ENCODE measurements at regions not wholly inside any gene's neighbourhood (a gene's known extent, or its start where the extent isn't known, plus 50 kb on each side); places are given as distances from the start of the nearest gene placed in this dataset.

- no peak for DNase-seq
Measured at GRCh38 chr2:45337481-45337880, 273.6 kb downstream of the SRBD1 start.

DNA sequence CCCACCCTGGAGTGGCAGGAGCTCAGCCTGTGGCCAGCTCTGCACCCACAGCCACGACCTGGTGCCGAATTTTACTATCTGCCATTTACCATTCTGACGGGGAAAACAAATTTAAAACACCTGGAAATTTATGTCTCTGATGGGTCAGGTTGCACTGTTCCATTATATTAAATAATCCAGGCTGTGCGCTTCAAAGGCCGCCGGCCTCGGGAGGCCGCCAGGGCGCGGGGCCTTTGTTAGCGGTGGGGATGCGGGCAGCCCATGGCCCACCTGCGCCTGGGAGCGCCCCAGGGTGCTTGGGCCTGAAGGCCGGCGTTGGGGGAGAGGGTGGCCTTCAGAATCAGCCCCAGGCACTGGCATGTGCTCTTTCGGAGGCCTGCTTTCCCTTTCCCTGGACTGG lies 276.9 kb downstream of the SRBD1 start:
- DNase-seq = no peak

DNA sequence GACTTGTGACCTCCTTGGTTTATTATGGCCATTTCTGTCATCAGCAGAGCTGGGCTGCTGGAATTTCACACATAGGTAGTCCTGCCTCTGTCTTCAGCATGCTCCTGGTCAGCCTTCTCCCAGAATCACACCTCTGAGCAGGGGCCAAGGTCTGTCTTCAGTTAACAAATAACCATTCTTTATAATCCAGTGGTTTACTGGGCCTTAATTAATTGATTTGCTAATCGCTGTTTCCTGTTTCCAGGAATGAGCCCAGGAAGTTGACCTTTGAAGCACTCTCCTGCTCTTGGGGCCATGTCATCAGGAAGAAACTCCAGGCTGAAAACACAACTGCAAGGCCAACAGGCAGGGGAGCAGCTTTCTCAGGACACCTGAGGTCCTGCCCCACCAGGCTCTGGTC lies 278.5 kb downstream of the SRBD1 start:
- DNase-seq = no peak

- no peak for DNase-seq
Measured at GRCh38 chr2:45332094-45332493, 279.0 kb downstream of the SRBD1 start.

GRCh38 chr2:45331410-45331786 lies 279.7 kb downstream of the SRBD1 start:
- DNase-seq = no peak

DNA sequence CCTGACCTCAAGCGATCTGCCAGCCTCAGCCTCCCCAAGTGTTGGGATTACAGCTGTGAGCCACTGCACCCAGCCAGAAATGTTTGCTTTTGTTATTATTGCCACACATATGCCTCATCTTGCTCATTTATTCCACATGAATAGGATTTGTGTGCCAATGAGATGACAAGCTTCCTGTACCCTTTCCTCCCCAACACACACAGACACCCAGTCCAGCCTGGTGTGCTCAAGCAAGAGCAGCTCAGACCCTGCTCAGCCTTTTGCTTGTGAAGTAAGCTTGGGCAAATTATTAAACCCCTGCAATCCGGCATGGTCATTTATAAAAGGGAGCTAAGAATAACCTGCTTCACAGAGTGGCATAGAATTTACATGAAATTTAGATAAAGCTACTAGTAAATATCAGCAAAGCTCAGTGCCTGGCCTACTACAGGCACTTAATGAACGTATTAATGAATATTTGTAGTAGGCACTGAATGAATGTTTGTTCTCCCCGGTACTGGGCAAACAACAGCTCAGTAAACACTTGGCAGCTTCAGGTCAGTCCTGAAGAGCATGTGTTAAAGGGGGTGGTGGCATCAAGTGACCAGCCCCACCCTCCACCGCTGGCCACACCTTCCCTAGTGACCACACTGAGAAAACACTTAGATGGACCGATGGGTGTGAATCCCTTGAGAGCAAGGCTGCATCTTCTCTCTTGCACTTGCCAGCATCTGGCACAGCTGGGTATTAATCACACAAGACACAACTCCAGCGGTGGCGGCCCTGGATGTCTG lies 280.2 kb downstream of the SRBD1 start:
- no peak for DNase-seq

GRCh38 chr2:45330108-45330507 lies 281.0 kb downstream of the SRBD1 start:
- no peak for DNase-seq

GRCh38 chr2:45329045-45329677 lies 281.9 kb downstream of the SRBD1 start:
- DNase-seq = no peak

DNA sequence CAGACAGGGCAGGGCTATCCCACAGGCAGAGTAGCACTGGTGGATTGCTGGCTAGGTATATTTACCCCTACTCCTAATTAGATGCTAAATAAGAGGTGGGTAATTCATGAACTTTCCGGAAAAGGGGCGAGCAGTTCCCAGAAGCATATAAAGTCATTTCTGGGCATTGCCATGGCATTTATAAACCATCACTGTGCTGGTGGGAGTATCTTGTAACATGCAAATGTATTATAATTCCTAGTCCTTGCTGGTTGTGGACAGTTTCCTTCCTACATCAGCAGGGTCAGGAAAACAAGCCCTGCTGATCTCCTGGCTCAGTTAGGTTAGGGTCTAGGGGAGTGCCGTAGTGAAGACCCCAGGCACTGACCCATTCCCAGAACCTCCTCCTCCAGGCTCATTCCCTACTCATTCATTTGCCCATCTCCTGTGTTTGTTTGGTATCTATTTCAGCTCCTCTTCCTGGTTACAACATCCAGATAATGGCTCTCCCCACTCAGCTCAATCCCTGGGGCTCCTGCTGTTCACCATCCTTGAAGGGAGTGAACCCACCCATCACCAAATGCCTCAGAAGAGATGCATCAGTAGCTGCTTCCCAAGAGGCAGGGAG lies 282.7 kb downstream of the SRBD1 start:
- DNase-seq = no peak

DNA sequence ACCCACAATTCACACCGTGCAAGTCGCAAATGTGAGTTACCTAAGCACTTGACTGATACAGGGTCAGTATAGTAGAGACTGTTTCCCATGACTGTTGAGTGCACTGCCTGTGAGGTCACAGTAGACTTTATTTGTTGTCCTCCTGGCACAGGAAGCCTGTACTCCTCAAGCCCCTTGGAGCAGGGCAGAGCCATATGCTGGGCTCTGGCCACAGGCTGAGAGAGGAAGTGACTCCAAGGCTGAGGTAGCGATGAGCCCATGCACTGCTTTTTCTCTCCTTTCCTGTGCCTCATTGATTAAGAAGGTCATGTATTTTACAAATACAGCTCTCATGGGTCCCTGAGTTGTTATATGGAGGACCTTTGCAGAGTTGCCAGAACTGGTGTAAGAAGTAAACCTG lies 287.7 kb downstream of the SRBD1 start:
- DNase-seq = no peak

GRCh38 chr2:45320956-45321355 lies 290.1 kb downstream of the SRBD1 start:
- DNase-seq = no peak

- no peak for DNase-seq
Measured at GRCh38 chr2:45319683-45320455, 291.2 kb downstream of the SRBD1 start.

DNA sequence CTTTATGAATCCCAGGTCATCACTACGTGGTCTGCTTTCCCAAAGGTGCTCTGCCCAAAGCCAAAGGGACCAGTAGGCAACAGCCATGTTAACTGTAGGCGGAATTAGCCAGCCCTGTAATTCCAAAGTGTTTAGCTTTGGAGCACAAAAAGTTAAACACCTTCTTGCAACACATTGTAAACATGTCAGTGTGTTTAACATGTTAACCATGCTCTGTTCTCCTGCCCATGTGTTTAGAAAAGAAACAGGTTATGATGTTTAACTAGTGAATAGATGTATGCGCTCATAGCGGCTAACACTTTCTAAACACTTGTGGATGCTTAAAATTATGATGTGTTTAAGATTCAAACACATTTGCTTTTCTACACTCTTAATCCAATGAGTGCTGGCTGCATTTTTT lies 292.4 kb downstream of the SRBD1 start:
- no peak for DNase-seq

GRCh38 chr2:45316576-45317338 lies 294.3 kb downstream of the SRBD1 start:
- no peak for DNase-seq

GRCh38 chr2:45315861-45316260 lies 295.2 kb downstream of the SRBD1 start:
- peak; percentile 73 for DNase-seq

GRCh38 chr2:45312275-45312674 lies 298.8 kb downstream of the SRBD1 start:
- no peak for DNase-seq

DNA sequence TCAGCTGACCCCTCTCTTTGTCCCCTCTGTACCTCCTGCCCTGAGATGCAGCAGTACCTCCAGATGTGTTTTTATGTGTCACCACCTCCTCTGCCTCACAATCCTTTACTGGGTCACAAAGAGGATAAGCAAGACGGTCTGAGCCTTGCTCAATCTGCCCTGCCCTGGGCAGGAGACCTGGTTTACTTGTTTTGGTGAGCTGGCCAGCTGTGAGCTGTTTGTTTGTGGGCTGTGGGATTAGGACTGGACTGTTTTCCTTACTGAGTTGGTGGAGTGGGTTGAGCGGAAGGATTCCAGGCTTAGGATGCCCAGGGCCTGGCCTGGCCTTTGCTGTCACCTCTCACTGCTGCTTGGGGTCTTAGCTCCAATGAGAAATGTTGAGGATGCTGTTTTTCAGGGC lies 299.5 kb downstream of the SRBD1 start:
- DNase-seq = no peak

DNA sequence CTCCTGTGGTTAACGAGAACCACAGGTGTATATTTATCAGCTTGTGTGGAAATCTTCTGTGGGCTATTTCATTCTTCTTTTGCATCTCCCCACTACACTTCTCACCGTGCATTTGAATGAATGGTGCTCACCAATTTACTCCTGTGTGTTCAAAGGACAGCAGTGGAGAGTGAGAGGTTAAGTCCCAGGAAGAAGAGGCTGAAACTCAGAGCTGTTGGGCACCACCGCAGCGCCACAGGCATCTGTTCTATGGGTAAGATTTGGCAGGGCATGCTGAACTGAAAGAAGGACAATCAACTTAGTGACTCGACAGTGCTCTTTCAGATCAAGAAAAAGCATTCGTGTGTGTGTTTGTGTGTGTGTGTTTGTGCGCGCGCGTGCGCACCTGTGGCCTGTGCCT lies 297.9 kb upstream of the SIX2 start:
- DNase-seq = no peak

DNA sequence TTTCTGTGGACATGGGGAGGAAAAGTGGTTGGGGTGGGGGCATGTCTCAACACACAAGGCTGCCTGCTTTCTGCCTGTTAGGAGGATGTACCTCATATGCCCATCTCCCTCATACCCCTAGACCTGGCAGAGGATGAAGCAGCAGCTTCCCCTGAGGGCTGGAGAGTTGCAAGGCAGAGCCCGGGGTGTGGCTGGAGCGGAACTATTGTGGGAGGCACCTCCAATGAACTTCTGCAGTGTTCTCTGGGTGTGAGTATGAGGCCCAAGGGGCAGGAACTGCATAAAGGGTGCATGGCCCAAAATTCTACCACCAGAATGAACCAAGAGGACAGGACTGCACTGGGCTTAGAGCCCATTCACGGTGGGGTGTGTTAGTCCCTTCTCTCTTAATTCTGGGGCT lies 296.3 kb upstream of the SIX2 start:
- no peak for DNase-seq

DNA sequence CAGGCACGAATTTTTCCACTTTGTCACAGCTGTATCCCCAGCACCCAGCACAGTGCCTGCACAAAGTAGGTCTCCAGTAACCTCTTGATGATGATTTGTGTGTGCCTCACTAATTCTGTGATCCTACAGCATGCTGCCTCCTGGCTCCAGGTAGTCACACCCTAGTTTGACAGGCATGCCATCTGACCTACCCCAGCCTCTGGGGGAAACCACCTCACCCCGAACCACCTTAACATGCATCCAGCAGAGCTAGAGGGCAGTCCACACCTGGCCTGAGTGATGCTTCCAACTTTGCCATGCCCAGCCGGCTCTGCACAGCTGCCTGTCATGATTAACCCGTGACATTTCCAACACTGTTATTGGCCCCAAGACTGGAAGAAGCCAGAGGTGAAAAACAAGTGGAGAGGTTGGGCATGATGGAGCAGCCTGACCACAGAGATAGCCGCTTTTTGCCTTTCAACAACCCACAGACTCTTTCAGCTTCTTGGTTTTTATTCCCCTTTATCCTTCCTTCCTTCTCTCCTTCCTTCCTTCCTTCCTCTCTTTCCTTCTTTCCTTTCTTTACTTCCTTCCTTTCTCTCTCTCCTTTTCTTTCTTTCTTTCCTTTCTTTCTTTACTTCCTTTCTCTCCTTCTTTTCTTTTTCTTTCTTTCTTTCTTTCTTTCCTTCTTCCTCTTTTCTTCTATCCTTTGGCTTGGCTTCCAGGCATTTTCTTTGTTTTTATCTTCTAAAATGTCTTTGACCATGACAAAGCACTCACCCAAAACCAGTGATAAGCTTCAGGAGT lies 294.4 kb upstream of the SIX2 start:
- DNase-seq = no peak

GRCh38 chr2:45301307-45302277 lies 292.3 kb upstream of the SIX2 start:
- no peak for DNase-seq
